Type B pancreatic cell (in vitro differentiated cells): ENCODE measurements at regions not wholly inside any gene's neighbourhood (a gene's known extent, or its start where the extent isn't known, plus 50 kb on each side); places are given as distances from the start of the nearest gene placed in this dataset.

Source experiments
- DNase-seq: peaks from one replicate; pipeline ENCODE4 v3.0.0; 2021; ENCODE audit warnings: mixed read lengths; ENCODE audit not compliant: unreplicated experiment; ENCODE audit errors: extremely low spot score
- H3K27ac Mint-ChIP-seq: 2 replicates; pipeline ENCODE4 v1.8.0; 2021; ENCODE audit warnings: mild to moderate bottlenecking, mixed read lengths
- H3K27me3 Mint-ChIP-seq: 2 replicates; pipeline ENCODE4 v1.8.0; 2021; ENCODE audit warnings: mixed read lengths
- H3K36me3 Mint-ChIP-seq: 2 replicates; pipeline ENCODE4 v1.8.0; 2021; ENCODE audit warnings: mixed read lengths
- H3K4me1 Mint-ChIP-seq: one replicate; pipeline ENCODE4 v1.8.0; 2021; ENCODE audit warnings: mixed read lengths; ENCODE audit not compliant: unreplicated experiment
- H3K4me3 Mint-ChIP-seq: 2 replicates; pipeline ENCODE4 v1.8.0; 2021; ENCODE audit warnings: mild to moderate bottlenecking, mixed read lengths
- H3K9me3 Mint-ChIP-seq: 2 replicates; pipeline ENCODE4 v1.8.0; 2021; ENCODE audit warnings: mixed read lengths
- TF ChIP-seq, protein P1 (sequence below): fragments of 200-600 bp; sonication (generic); conservative IDR thresholded peaks from 2 replicates; pipeline ENCODE4 v1.5.0; 2021; ENCODE audit warnings: antibody characterized with exemption, mild to moderate bottlenecking

DNA sequence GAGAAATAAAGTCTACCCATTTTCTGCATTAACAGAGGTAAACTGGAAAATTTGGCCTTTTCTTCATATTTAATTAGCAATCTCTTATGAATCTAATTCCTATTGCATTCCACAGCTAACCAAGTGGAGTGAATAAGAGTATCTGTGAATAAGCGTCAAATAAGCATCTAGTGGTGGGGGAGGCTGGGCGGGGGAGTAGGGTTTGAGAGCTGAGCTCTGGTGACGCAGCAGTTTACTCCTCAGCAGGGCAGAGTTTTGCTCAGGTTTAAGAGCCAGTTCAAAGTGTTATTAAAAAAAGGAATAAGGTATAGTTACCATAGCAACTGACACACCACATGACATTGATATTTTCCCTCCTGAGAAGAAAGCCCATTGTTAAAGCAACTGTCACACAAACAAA, 1346.8 kb upstream of the CELF2 start:
- no peaks in the 10 kb centered on the region for H3K36me3 Mint-ChIP-seq
- H3K27ac Mint-ChIP-seq: no peak overlapping the region
- H3K4me1 Mint-ChIP-seq: no peaks in the 10 kb centered on the region
- no peaks in the 10 kb centered on the region for H3K9me3 Mint-ChIP-seq
- H3K4me3 Mint-ChIP-seq: no peak overlapping the region
- no peak for DNase-seq
- no peaks in the 10 kb centered on the region for H3K27me3 Mint-ChIP-seq
- TF ChIP-seq, protein P1, sequence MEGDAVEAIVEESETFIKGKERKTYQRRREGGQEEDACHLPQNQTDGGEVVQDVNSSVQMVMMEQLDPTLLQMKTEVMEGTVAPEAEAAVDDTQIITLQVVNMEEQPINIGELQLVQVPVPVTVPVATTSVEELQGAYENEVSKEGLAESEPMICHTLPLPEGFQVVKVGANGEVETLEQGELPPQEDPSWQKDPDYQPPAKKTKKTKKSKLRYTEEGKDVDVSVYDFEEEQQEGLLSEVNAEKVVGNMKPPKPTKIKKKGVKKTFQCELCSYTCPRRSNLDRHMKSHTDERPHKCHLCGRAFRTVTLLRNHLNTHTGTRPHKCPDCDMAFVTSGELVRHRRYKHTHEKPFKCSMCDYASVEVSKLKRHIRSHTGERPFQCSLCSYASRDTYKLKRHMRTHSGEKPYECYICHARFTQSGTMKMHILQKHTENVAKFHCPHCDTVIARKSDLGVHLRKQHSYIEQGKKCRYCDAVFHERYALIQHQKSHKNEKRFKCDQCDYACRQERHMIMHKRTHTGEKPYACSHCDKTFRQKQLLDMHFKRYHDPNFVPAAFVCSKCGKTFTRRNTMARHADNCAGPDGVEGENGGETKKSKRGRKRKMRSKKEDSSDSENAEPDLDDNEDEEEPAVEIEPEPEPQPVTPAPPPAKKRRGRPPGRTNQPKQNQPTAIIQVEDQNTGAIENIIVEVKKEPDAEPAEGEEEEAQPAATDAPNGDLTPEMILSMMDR: no peak

DNA sequence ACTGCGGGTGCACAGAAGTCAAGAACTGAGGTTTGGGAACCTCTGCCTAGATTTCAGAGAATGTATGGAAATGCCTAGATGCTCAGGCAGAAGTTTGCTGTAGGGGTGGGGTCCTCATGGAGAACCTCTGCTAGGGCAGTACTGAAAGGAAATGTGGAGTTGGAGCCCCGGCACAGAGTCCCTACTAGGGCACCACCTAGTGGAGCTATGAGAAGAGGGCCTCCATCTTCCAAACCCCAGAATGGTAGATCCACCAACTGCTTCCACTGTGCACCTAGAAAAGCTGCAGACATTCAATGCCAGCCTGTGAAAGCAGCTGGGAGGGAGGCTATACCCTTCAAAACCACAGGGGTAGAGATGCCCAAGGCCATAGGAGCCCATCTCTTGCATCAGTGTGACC, 1336.0 kb upstream of the CELF2 start:
- Mint-ChIP-seq H3K4me1 (no peaks in the 10 kb centered on the region), H3K36me3 (no peaks in the 10 kb centered on the region), H3K4me3 (no peak overlapping the region), H3K27me3 (no peaks in the 10 kb centered on the region), H3K9me3 (peaks cover 9% of the 10 kb centered on the region), H3K27ac (no peak overlapping the region)
- TF ChIP-seq, protein P1: no peak
- no peak for DNase-seq

DNA sequence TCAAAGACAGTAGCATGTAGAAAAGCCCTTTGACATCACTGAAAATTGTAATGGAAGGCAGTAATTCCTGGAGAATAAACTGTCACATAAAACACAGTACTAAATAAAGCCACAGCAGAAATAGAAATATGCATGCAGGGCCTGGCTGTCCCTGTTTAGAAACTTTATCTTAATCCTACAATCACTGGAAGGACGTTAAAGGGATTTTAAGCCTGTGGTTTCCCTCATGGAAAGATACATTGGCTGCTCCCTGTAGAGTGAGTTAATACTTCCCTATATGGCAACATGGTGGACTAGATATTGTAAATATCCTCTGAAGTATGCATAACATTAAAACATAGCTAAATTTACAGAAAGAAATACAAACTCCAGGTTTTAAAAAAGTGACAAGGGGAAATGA, 1334.9 kb upstream of the CELF2 start:
- no peaks in the 10 kb centered on the region for H3K27me3 Mint-ChIP-seq
- H3K27ac Mint-ChIP-seq: no peak overlapping the region
- no peak for DNase-seq
- no peak overlapping the region for H3K4me3 Mint-ChIP-seq
- peaks cover 9% of the 10 kb centered on the region for H3K9me3 Mint-ChIP-seq
- H3K4me1 Mint-ChIP-seq: no peaks in the 10 kb centered on the region
- TF ChIP-seq, protein P1: no peak
- H3K36me3 Mint-ChIP-seq: no peaks in the 10 kb centered on the region

DNA sequence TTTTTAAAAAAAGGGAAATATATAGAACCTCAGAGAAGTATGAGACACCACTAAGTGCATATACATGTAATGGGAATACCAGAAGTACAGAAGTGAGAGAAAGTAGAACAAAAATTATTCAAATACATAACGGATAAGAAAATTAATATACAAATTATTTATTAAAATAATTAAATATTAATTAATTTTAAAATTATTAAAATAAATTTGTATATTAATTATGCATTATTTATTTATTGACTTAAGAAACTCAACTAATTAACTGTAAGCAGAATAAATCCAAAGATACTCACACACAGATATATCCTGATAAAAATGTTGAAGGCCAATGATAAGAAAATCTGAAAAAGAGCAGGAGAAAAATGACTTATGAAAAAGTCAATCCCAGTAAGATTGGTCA, 1333.5 kb upstream of the CELF2 start:
- no peaks in the 10 kb centered on the region for H3K27me3 Mint-ChIP-seq
- H3K4me1 Mint-ChIP-seq: no peaks in the 10 kb centered on the region
- TF ChIP-seq, protein P1: no peak
- H3K4me3 Mint-ChIP-seq: no peak overlapping the region
- H3K9me3 Mint-ChIP-seq: peaks cover 9% of the 10 kb centered on the region
- DNase-seq: no peak
- H3K36me3 Mint-ChIP-seq: no peaks in the 10 kb centered on the region
- no peak overlapping the region for H3K27ac Mint-ChIP-seq

DNA sequence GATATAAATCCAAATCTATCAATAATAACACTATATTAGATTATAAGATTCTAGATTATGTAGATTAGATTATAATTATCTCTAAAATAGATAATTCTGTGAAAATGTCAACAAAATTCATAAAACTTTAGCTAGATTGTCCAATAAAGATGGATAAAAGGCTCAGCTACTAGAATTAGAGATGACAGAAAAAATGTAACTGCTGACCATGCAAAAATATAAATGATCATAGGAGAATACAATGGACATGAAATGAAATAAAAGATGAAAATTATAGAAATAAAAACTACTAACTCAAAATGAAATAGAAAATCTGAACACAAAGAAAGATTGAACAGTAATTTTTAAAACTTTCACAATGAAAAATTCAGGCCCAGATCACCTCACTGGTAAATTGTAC, 1332.1 kb upstream of the CELF2 start:
- no peaks in the 10 kb centered on the region for H3K36me3 Mint-ChIP-seq
- DNase-seq: no peak
- H3K27ac Mint-ChIP-seq: no peak overlapping the region
- H3K4me3 Mint-ChIP-seq: no peak overlapping the region
- TF ChIP-seq, protein P1: no peak
- no peaks in the 10 kb centered on the region for H3K4me1 Mint-ChIP-seq
- H3K9me3 Mint-ChIP-seq: peaks cover 5% of the 10 kb centered on the region
- no peaks in the 10 kb centered on the region for H3K27me3 Mint-ChIP-seq

DNA sequence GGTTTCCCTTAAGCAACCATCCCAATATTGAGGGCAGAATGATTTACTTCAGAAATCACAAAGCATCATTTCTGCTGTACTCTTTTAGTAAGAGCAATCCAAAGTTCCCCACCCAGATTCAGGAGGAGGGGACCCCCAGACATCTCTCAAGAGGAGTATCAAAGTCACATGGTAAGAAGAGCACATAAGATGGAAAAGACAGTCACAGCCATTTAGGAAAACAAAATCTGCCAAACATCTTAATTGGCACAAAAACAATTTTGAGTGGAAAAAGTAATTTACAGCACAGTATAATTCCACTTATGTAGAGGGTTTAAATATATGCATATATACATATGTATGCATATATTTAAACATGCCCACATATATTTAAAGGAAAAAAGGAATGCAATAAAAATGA, 1329.0 kb upstream of the CELF2 start:
- TF ChIP-seq, protein P1: no peak
- H3K9me3 Mint-ChIP-seq: no peaks in the 10 kb centered on the region
- no peaks in the 10 kb centered on the region for H3K36me3 Mint-ChIP-seq
- no peak overlapping the region for H3K4me3 Mint-ChIP-seq
- DNase-seq: no peak
- H3K27ac Mint-ChIP-seq: no peak overlapping the region
- H3K4me1 Mint-ChIP-seq: no peaks in the 10 kb centered on the region
- no peaks in the 10 kb centered on the region for H3K27me3 Mint-ChIP-seq
